ENCODE measurements at regions not wholly inside any gene's neighbourhood (a gene's known extent, or its start where the extent isn't known, plus 50 kb on each side); places are given as distances from the start of the nearest gene placed in this dataset.

DNA sequence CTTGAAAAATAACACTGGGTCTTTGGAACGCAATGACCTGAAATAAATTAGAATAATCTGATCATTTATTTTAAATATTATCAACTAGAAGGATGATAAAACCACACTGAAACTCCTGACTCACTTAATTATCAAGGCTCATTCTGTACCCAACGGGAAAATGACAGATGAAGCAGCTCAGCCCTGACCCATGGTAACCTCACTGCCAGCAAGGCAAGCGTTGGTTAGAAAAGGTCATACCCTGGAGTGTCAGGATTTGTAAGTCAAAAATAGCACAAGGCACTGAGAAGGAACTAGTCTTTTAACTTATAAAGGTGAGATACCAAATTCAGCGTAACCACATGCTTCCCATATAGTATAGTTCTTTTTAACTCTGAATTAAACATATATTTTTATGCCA, 277.5 kb downstream of the ETAA1 start:
- no peak for TF ChIP-seq POLR2A (IDR thresholded peaks at IDR 0.05)
- TF ChIP-seq, protein P1, sequence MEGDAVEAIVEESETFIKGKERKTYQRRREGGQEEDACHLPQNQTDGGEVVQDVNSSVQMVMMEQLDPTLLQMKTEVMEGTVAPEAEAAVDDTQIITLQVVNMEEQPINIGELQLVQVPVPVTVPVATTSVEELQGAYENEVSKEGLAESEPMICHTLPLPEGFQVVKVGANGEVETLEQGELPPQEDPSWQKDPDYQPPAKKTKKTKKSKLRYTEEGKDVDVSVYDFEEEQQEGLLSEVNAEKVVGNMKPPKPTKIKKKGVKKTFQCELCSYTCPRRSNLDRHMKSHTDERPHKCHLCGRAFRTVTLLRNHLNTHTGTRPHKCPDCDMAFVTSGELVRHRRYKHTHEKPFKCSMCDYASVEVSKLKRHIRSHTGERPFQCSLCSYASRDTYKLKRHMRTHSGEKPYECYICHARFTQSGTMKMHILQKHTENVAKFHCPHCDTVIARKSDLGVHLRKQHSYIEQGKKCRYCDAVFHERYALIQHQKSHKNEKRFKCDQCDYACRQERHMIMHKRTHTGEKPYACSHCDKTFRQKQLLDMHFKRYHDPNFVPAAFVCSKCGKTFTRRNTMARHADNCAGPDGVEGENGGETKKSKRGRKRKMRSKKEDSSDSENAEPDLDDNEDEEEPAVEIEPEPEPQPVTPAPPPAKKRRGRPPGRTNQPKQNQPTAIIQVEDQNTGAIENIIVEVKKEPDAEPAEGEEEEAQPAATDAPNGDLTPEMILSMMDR (IDR thresholded peaks at IDR 0.05), result no peak

All from adrenal gland (tissue), 5 donors.